Testis (tissue), 2 donors: ENCODE measurements at regions not wholly inside any gene's neighbourhood (a gene's known extent, or its start where the extent isn't known, plus 50 kb on each side); places are given as distances from the start of the nearest gene placed in this dataset.

ENCODE experiments used
- DNase-seq: peaks from one replicate; pipeline ENCODE4 v3.0.0-alpha.2; 2019
- H3K27ac ChIP-seq, 2 donors: fragments of 200-600 bp; sonication (generic); one replicate each; pipeline ENCODE4 v1.5.1; 2019
- H3K27me3 ChIP-seq: fragments of 200-600 bp; sonication (generic); one replicate; pipeline ENCODE4 v1.5.1; 2019
- H3K36me3 ChIP-seq: fragments of 200-600 bp; sonication (generic); one replicate; pipeline ENCODE4 v1.5.1; 2017; ENCODE audit warnings: low read depth; ENCODE audit errors: missing control alignments
- H3K4me1 ChIP-seq: fragments of 200-600 bp; sonication (generic); one replicate; pipeline ENCODE4 v1.5.1; 2019
- H3K4me3 ChIP-seq, 2 donors: fragments of 200-600 bp; sonication (generic); one replicate each; pipeline ENCODE4 v1.5.1; 2017 to 2019
- H3K9me3 ChIP-seq: fragments of 200-600 bp; sonication (generic); one replicate; pipeline ENCODE4 v1.5.1; 2017
- CTCF ChIP-seq, 3 experiments: fragments of 450-650 bp in 2 of 3; fragments of 200-600 bp in 1 of 3; sonication (generic) in 1 of 3; IDR thresholded peaks; one replicate each; pipeline ENCODE4 v1.5.1; 2016 to 2019; ENCODE audit warnings: antibody characterized with exemption in 3 of 3, mild to moderate bottlenecking in 2 of 3, moderate library complexity in 1 of 3
- POLR2A ChIP-seq: fragments of 450-650 bp; IDR thresholded peaks from one replicate; pipeline ENCODE4 v1.6.1; 2017; ENCODE audit warnings: antibody characterized with exemption, mild to moderate bottlenecking, moderate library complexity
- WGBS, 2 donors: methylation state at CpG; one replicate each; pipeline ENCODE4 v1.1.5; 2018; 5-methylcytosine and 5-hydroxymethylcytosine counted together
- intact Hi-C: fragments of 100-400 bp; cut with DNase I; formaldehyde crosslinking; loops from one replicate; pipeline ENCODE4 v1.15.1; 2023; ENCODE audit warnings: low total_unique reads

GRCh38 chr4:123858465-123858864 lies 461.9 kb downstream of the SPRY1 start:
- Histone ChIP-seq H3K27ac (no peak overlapping the region), H3K27me3 (no peaks in the 10 kb centered on the region), H3K36me3 (no peaks in the 10 kb centered on the region), H3K4me3 (no peak overlapping the region), H3K4me1 (no peaks in the 10 kb centered on the region), H3K9me3 (no peaks in the 10 kb centered on the region)
- WGBS, 2 donors = 74 to 85% methylated on average over 1 of the region's 1 CpG
- no peak for DNase-seq
- TF ChIP-seq CTCF (IDR thresholded peaks at IDR 0.05) (no peak), POLR2A (no peak)
- intact Hi-C loops = no loop called here

- no peak for TF ChIP-seq CTCF (IDR thresholded peaks at IDR 0.05)
- TF ChIP-seq POLR2A = no peak
- H3K27me3 ChIP-seq = no peaks in the 10 kb centered on the region
- 83 to 86% methylated on average over 4 of the region's 4 CpGs for WGBS, 2 donors
Measured at GRCh38 chr4:123862812-123863211, 466.2 kb downstream of the SPRY1 start.

DNA sequence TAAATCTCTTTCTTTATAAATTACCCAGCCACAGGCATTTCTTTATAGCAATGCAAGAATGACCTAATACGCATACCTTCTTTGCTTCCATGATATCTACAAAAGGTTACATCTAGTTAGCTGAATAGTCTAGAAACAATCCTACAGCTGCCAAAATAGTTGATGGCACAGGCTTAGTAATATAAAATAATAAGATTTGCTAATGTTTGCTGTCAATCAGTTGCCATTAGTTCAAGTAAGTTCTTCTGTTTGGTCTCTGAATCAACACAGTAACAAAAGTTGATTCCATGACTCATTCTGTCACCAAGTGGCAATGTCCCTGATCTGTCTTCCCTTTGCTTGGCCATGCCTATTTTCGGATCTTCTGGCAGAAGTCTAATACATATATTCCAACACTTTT lies 470.2 kb downstream of the SPRY1 start:
- H3K27me3 ChIP-seq = no peaks in the 10 kb centered on the region
- no peaks in the 10 kb centered on the region for H3K4me1 ChIP-seq
- no peak overlapping the region for H3K27ac ChIP-seq
- H3K9me3 ChIP-seq = no peaks in the 10 kb centered on the region
- 98 to 100% methylated on average over 2 of the region's 2 CpGs for WGBS, 2 donors
- H3K4me3 ChIP-seq = no peak overlapping the region
- TF ChIP-seq CTCF (IDR thresholded peaks at IDR 0.05) = no peak
- no peak for TF ChIP-seq POLR2A
- DNase-seq = no peak
- H3K36me3 ChIP-seq = no peaks in the 10 kb centered on the region
- intact Hi-C loops = no loop called here

More at GRCh38 chr4:123862812-123863211, 466.2 kb downstream of the SPRY1 start:
- DNase-seq = no peak
- Histone ChIP-seq H3K36me3 (no peaks in the 10 kb centered on the region), H3K4me1 (no peaks in the 10 kb centered on the region), H3K9me3 (no peaks in the 10 kb centered on the region), H3K27ac (no peak overlapping the region), H3K4me3 (no peak overlapping the region)
- intact Hi-C loops = no loop called here

DNA sequence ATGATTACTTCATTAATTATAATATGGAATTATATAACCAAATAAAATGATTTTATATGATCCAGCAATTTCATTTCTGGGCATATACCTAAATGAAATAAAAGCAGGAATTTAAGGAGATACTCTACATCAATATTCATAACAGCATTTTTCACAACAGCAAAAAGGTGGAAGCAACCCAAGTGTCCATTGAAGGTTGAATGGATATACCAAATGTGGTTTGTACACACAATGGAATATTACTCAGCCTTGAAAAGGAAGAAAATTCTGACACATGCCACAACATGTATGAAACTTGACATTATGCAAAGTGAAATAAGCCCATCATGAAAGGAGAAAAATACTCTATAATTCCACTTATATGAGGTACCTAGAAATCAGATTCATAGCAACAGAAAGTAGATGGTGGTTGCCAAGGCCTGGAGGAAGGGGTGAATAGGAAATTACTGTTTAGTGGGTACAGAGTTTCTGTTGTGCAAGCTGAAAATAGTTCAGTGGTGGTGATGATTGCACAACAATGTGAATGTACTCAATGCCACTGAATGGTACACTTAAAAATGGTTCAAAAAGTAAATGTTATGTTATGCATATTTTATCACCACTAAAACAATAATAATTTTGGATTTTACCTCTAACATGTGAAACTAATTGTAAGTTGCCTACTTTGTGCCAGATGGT lies 471.5 kb downstream of the SPRY1 start:
- H3K27me3 ChIP-seq = no peaks in the 10 kb centered on the region
- no peak for DNase-seq
- H3K27ac ChIP-seq = no peak overlapping the region
- no peaks in the 10 kb centered on the region for H3K9me3 ChIP-seq
- no peaks in the 10 kb centered on the region for H3K36me3 ChIP-seq
- H3K4me1 ChIP-seq = no peaks in the 10 kb centered on the region
- intact Hi-C loops = no loop called here
- H3K4me3 ChIP-seq = no peak overlapping the region
- TF ChIP-seq POLR2A = no peak
- TF ChIP-seq CTCF (IDR thresholded peaks at IDR 0.05) = no peak
